Endodermal cell (in vitro differentiated cells): ENCODE measurements at regions not wholly inside any gene's neighbourhood (a gene's known extent, or its start where the extent isn't known, plus 50 kb on each side); places are given as distances from the start of the nearest gene placed in this dataset.
"Not testable (repeated sequence)": the region's sequence is repeated elsewhere in the genome, so short reads cannot be mapped to it uniquely, and the experiment has no call there.

Experiments used
- DNase-seq: peaks from one replicate; pipeline ENCODE4 v3.0.0-alpha.2; 2017
- H3K27ac ChIP-seq: 2 replicates; pipeline ENCODE4 v1.5.1; 2013; ENCODE audit warnings: mild to moderate bottlenecking, low read depth, low read length, moderate library complexity
- H3K27me3 ChIP-seq: 2 replicates; pipeline ENCODE4 v1.6.1; 2013; ENCODE audit warnings: mild to moderate bottlenecking, low read length, moderate library complexity; ENCODE audit not compliant: insufficient read depth, control insufficient read depth, poor library complexity, severe bottlenecking
- H3K36me3 ChIP-seq: 2 replicates; pipeline ENCODE4 v1.7.0; 2013; ENCODE audit warnings: mild to moderate bottlenecking, low read length, moderate library complexity; ENCODE audit not compliant: control insufficient read depth, insufficient read depth
- H3K4me1 ChIP-seq: one replicate; pipeline ENCODE4 v1.7.0; 2013; ENCODE audit warnings: low read length; ENCODE audit not compliant: control insufficient read depth, insufficient read depth
- H3K4me3 ChIP-seq: 2 replicates; pipeline ENCODE4 v1.5.1; 2013; ENCODE audit warnings: mild to moderate bottlenecking, low read length, moderate library complexity
- H3K9ac ChIP-seq: 2 replicates; pipeline ENCODE4 v1.6.1; 2013; ENCODE audit warnings: mild to moderate bottlenecking, low read length, moderate library complexity; ENCODE audit not compliant: poor library complexity, severe bottlenecking; ENCODE audit errors: extremely low read depth
- H3K9me3 ChIP-seq: 2 replicates; pipeline ENCODE4 v1.6.1; 2013; ENCODE audit warnings: mild to moderate bottlenecking, low read length, moderate library complexity; ENCODE audit not compliant: control insufficient read depth
- H3K27ac Mint-ChIP-seq: 2 replicates; pipeline ENCODE4 v1.8.0; 2020; ENCODE audit warnings: mixed read lengths
- H3K27me3 Mint-ChIP-seq: 2 replicates; pipeline ENCODE4 v1.8.0; 2021; ENCODE audit warnings: mild to moderate bottlenecking, mixed read lengths; ENCODE audit not compliant: insufficient read depth
- H3K36me3 Mint-ChIP-seq: 2 replicates; pipeline ENCODE4 v1.8.0; 2020; ENCODE audit warnings: low read depth, mixed read lengths
- H3K4me1 Mint-ChIP-seq: 2 replicates; pipeline ENCODE4 v1.8.0; 2020; ENCODE audit warnings: mixed read lengths
- H3K4me3 Mint-ChIP-seq: 2 replicates; pipeline ENCODE4 v1.8.0; 2020; ENCODE audit warnings: mild to moderate bottlenecking, moderate library complexity, mixed read lengths
- H3K9me3 Mint-ChIP-seq: 2 replicates; pipeline ENCODE4 v1.8.0; 2020; ENCODE audit warnings: mild to moderate bottlenecking, mixed read lengths
- WGBS, 2 experiments: methylation state at CpG; one replicate each; pipeline versions ENCODE4 v1.1.5 to v1.1.7; 2013; ENCODE audit warnings: missing lambda C conversion rate in 2 of 2, mixed read lengths in 1 of 2; ENCODE audit not compliant: insufficient coverage in 1 of 2, insufficient read length in 1 of 2; 5-methylcytosine and 5-hydroxymethylcytosine counted together
- TF ChIP-seq, protein P1 (sequence below): fragments of 200-600 bp; sonication (generic); conservative IDR thresholded peaks from 2 replicates; pipeline ENCODE4 v1.5.0; 2021; ENCODE audit warnings: antibody characterized with exemption, mild to moderate bottlenecking

GRCh38 chr11:134980819-134981710 is 569.0 kb upstream of the B3GAT1 start:
- TF ChIP-seq, protein P1, sequence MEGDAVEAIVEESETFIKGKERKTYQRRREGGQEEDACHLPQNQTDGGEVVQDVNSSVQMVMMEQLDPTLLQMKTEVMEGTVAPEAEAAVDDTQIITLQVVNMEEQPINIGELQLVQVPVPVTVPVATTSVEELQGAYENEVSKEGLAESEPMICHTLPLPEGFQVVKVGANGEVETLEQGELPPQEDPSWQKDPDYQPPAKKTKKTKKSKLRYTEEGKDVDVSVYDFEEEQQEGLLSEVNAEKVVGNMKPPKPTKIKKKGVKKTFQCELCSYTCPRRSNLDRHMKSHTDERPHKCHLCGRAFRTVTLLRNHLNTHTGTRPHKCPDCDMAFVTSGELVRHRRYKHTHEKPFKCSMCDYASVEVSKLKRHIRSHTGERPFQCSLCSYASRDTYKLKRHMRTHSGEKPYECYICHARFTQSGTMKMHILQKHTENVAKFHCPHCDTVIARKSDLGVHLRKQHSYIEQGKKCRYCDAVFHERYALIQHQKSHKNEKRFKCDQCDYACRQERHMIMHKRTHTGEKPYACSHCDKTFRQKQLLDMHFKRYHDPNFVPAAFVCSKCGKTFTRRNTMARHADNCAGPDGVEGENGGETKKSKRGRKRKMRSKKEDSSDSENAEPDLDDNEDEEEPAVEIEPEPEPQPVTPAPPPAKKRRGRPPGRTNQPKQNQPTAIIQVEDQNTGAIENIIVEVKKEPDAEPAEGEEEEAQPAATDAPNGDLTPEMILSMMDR = no peak
- WGBS, 2 experiments = 88 to 92% methylated on average over 2 to 13 of the region's 13 CpGs
- H3K4me1 Mint-ChIP-seq = no peaks in the 10 kb centered on the region
- H3K27me3 ChIP-seq = no peaks in the 10 kb centered on the region
- no peak overlapping the region for H3K4me3 ChIP-seq
- H3K27ac Mint-ChIP-seq = no peak overlapping the region
- H3K9me3 Mint-ChIP-seq = no peaks in the 10 kb centered on the region
- no peak overlapping the region for H3K9ac ChIP-seq
- no peaks in the 10 kb centered on the region for H3K9me3 ChIP-seq
- no peaks in the 10 kb centered on the region for H3K36me3 ChIP-seq
- no peak for DNase-seq
- peaks cover 2% of the 10 kb centered on the region for H3K27me3 Mint-ChIP-seq
- no peaks in the 10 kb centered on the region for H3K4me1 ChIP-seq
- no peak overlapping the region for H3K4me3 Mint-ChIP-seq
- H3K27ac ChIP-seq = no peak overlapping the region
- no peaks in the 10 kb centered on the region for H3K36me3 Mint-ChIP-seq

DNA sequence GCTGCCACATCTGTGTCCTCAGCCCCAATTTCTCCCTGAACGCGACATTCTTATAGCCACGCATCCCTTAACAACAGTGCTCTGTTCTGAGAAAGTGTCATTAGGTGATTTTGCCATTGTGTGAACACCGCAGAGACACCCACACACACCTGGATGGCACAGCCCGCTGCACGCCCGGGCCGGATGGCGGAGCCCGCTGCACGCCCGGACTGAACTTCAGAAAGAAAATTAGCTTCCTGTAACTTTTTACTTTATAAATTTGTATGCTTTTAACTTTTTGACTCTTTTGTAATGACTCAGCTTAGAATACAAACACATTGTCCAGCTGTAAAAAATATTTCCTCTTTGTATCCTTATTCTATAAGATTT is 567.0 kb upstream of the B3GAT1 start:
- peaks cover 11% of the 10 kb centered on the region for H3K27me3 Mint-ChIP-seq
- H3K4me1 Mint-ChIP-seq, H3K27ac ChIP-seq, H3K4me1 ChIP-seq, H3K27ac Mint-ChIP-seq, DNase-seq, H3K9ac ChIP-seq, H3K4me3 Mint-ChIP-seq, H3K27me3 ChIP-seq, H3K9me3 Mint-ChIP-seq, H3K36me3 Mint-ChIP-seq, H3K4me3 ChIP-seq, H3K9me3 ChIP-seq, H3K36me3 ChIP-seq: not testable (repeated sequence)
- 97 to 100% methylated on average over 9 to 10 of the region's 12 CpGs for WGBS, 2 experiments

- no peak overlapping the region for H3K27ac ChIP-seq
- 89 to 94% methylated on average over 10 to 20 of the region's 21 CpGs for WGBS, 2 experiments
- no peaks in the 10 kb centered on the region for H3K27me3 ChIP-seq
- no peak overlapping the region for H3K4me3 ChIP-seq
- Mint-ChIP-seq H3K9me3 (no peaks in the 10 kb centered on the region), H3K4me1 (no peaks in the 10 kb centered on the region), H3K27ac (no peak overlapping the region), H3K36me3 (no peaks in the 10 kb centered on the region), H3K4me3 (no peak overlapping the region), H3K27me3 (peaks cover 15% of the 10 kb centered on the region)
- no peaks in the 10 kb centered on the region for H3K36me3 ChIP-seq
- no peak overlapping the region for H3K9ac ChIP-seq
- no peaks in the 10 kb centered on the region for H3K4me1 ChIP-seq
- H3K9me3 ChIP-seq = no peaks in the 10 kb centered on the region
- peak; percentile 68 for DNase-seq
- TF ChIP-seq, protein P1 = peak; percentile 47
These were observed 566.5 kb upstream of the B3GAT1 start for GRCh38 chr11:134978388-134979088.
